ENCODE measurements at regions not wholly inside any gene's neighbourhood (a gene's known extent, or its start where the extent isn't known, plus 50 kb on each side); places are given as distances from the start of the nearest gene placed in this dataset.

- 50% methylated on average over 1 of the region's 1 CpG for WGBS (ENCODE audit: insufficient coverage, insufficient replicate concordance, low lambda C conversion rate, missing lambda C conversion rate)
- FAIRE-seq = no peak
- SMC1A ChIA-PET (ENCODE audit: uncharacterized antibody, unreplicated experiment) = no interaction called here
Observed at GRCh38 chr2:199679883-199680282, 171.1 kb downstream of the FTCDNL1 start.

GRCh38 chr2:199677881-199678280, 173.1 kb downstream of the FTCDNL1 start:
- Histone ChIP-seq H3K27ac (ENCODE audit: control insufficient read depth, insufficient read depth) (no peak overlapping the region), H2AFZ (ENCODE audit: control insufficient read depth, low read depth, low read length) (no peak overlapping the region), H3K9ac (ENCODE audit: control insufficient read depth, insufficient read depth, low read length) (no peak overlapping the region), H3K36me3 (ENCODE audit: control insufficient read depth in 2 of 2, insufficient read depth in 2 of 2, low read length in 1 of 2) (no peaks in the 10 kb centered on the region), H3K4me2 (ENCODE audit: control insufficient read depth, insufficient read depth) (no peak overlapping the region), H3K27me3 (replicated peaks in 1 of 2; ENCODE audit: control insufficient read depth in 2 of 2, insufficient read depth in 2 of 2, low read length in 1 of 2) (no peaks in the 10 kb centered on the region), H3K4me3 (no peak overlapping the region), H3K9me3 (replicated peaks; ENCODE audit: control insufficient read depth, insufficient read depth, low read length) (no peaks in the 10 kb centered on the region), H3K79me2 (ENCODE audit: control insufficient read depth, insufficient read depth, low read length) (no peaks in the 10 kb centered on the region), H4K20me1 (ENCODE audit: control insufficient read depth, insufficient read depth) (no peaks in the 10 kb centered on the region), H3K4me1 (ENCODE audit: control insufficient read depth, insufficient read depth, low read length) (no peaks in the 10 kb centered on the region)
- ChIA-PET CTCF (interaction anchor here (0.9 kb wide), 1 partner anchor 20 kb away, joined by 4 read pairs; no protein-coding TSS in a partner anchor), POLR2A (no interaction called here), RAD21 (ENCODE audit: unreplicated experiment) (no interaction called here), SMC1A (ENCODE audit: uncharacterized antibody, unreplicated experiment) (no interaction called here)
- no peak for ATAC-seq
- no TSS peak for BruUV-seq (replicated peaks)
- DNase-seq (ENCODE audit: low read depth, low spot score) = no peak
- in situ Hi-C loops (cut with MboI) = no loop called here
- intact Hi-C loops (cut with micrococcal nuclease; ENCODE audit: unreplicated experiment) = no loop called here
- WGBS (ENCODE audit: insufficient coverage, insufficient replicate concordance, low lambda C conversion rate, missing lambda C conversion rate) = 10% methylated on average over 4 of the region's 4 CpGs
- TF ChIP-seq ZBTB33 (IDR thresholded peaks at IDR 0.05) = no peak
- no peak for FAIRE-seq

More at GRCh38 chr2:199679883-199680282, 171.1 kb downstream of the FTCDNL1 start:
- DNase-seq (ENCODE audit: low read depth, low spot score) = no peak
- H3K4me3 ChIP-seq = no peak overlapping the region
- ATAC-seq = no peak
- in situ Hi-C loops (cut with MboI) = no loop called here
- no peak for TF ChIP-seq KAT2A (conservative IDR thresholded peaks at IDR 0.05; ENCODE audit: control insufficient read depth, low read depth, low read length)
- no peak for TF ChIP-seq ZNF207 (IDR thresholded peaks at IDR 0.05; ENCODE audit: borderline replicate concordance)
- TF ChIP-seq TARDBP (IDR thresholded peaks at IDR 0.05; ENCODE audit: borderline replicate concordance) = no peak
- no peak for TF ChIP-seq YY1 (IDR thresholded peaks at IDR 0.05; ENCODE audit: low read depth, low read length)
- TF ChIP-seq, protein P1, sequence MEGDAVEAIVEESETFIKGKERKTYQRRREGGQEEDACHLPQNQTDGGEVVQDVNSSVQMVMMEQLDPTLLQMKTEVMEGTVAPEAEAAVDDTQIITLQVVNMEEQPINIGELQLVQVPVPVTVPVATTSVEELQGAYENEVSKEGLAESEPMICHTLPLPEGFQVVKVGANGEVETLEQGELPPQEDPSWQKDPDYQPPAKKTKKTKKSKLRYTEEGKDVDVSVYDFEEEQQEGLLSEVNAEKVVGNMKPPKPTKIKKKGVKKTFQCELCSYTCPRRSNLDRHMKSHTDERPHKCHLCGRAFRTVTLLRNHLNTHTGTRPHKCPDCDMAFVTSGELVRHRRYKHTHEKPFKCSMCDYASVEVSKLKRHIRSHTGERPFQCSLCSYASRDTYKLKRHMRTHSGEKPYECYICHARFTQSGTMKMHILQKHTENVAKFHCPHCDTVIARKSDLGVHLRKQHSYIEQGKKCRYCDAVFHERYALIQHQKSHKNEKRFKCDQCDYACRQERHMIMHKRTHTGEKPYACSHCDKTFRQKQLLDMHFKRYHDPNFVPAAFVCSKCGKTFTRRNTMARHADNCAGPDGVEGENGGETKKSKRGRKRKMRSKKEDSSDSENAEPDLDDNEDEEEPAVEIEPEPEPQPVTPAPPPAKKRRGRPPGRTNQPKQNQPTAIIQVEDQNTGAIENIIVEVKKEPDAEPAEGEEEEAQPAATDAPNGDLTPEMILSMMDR (IDR thresholded peaks at IDR 0.05 in 2 of 3, conservative IDR thresholded peaks at IDR 0.05 in 1 of 3; ENCODE audit: control insufficient read depth in 2 of 3, extremely low read depth in 1 of 3, insufficient read depth in 1 of 3, low read depth in 3 of 3, low read length in 3 of 3) = no peak
- TF ChIP-seq NFYA (IDR thresholded peaks at IDR 0.05; ENCODE audit: borderline replicate concordance, low read depth, low read length) = no peak
- no peak for TF ChIP-seq GATAD2B (conservative IDR thresholded peaks at IDR 0.05; ENCODE audit: low read depth)
- no peak for TF ChIP-seq NRF1 (conservative IDR thresholded peaks at IDR 0.05; ENCODE audit: low read depth, low read length)
- no peaks in the 10 kb centered on the region for H3K36me3 ChIP-seq (ENCODE audit: control insufficient read depth in 2 of 2, insufficient read depth in 2 of 2, low read length in 1 of 2)
- H3K4me2 ChIP-seq (ENCODE audit: control insufficient read depth, insufficient read depth) = no peak overlapping the region
- H3K79me2 ChIP-seq (ENCODE audit: control insufficient read depth, insufficient read depth, low read length) = no peaks in the 10 kb centered on the region
- no peak overlapping the region for H3K9ac ChIP-seq (ENCODE audit: control insufficient read depth, insufficient read depth, low read length)
- no peaks in the 10 kb centered on the region for H3K4me1 ChIP-seq (ENCODE audit: control insufficient read depth, insufficient read depth, low read length)
- H3K9me3 ChIP-seq (replicated peaks; ENCODE audit: control insufficient read depth, insufficient read depth, low read length) = no peaks in the 10 kb centered on the region
- intact Hi-C loops (cut with micrococcal nuclease; ENCODE audit: unreplicated experiment) = no loop called here
- H2AFZ ChIP-seq (ENCODE audit: control insufficient read depth, low read depth, low read length) = no peak overlapping the region
- BruUV-seq (replicated peaks) = no TSS peak
- RAD21 ChIA-PET (ENCODE audit: unreplicated experiment) = no interaction called here
- H4K20me1 ChIP-seq (ENCODE audit: control insufficient read depth, insufficient read depth) = no peaks in the 10 kb centered on the region
- no peaks in the 10 kb centered on the region for H3K27me3 ChIP-seq (replicated peaks in 1 of 2; ENCODE audit: control insufficient read depth in 2 of 2, insufficient read depth in 2 of 2, low read length in 1 of 2)
- H3K27ac ChIP-seq (ENCODE audit: control insufficient read depth, insufficient read depth) = no peak overlapping the region
- POLR2A ChIA-PET = no interaction called here
- CTCF ChIA-PET = interaction anchor here (0.7 kb wide), 1 partner anchor 9 kb away, joined by 3 read pairs; no protein-coding TSS in a partner anchor
